Smooth muscle cell (in vitro differentiated cells): ENCODE measurements at regions not wholly inside any gene's neighbourhood (a gene's known extent, or its start where the extent isn't known, plus 50 kb on each side); places are given as distances from the start of the nearest gene placed in this dataset.

Experiments
- DNase-seq: peaks from one replicate; lab custom pipeline; 2025; ENCODE audit not compliant: unreplicated experiment; lab: John Stamatoyannopoulos, UW
- H2AFZ ChIP-seq: fragments of 200-600 bp; sonication (generic); 2 replicates; pipeline ENCODE4 v1.6.0; 2016; ENCODE audit warnings: antibody characterized with exemption, low read depth, mild to moderate bottlenecking
- H3F3A ChIP-seq: fragments of 200-600 bp; sonication (generic); 2 replicates; pipeline ENCODE4 v1.6.0; 2017; ENCODE audit warnings: antibody characterized with exemption, low read depth
- H3K27ac ChIP-seq: fragments of 200-600 bp; sonication (generic); 2 replicates; pipeline ENCODE4 v1.5.1; 2016; ENCODE audit warnings: low read depth, mild to moderate bottlenecking
- H3K27me3 ChIP-seq: fragments of 200-600 bp; sonication (generic); 2 replicates; pipeline ENCODE4 v1.6.1; 2016; ENCODE audit warnings: low read depth, mild to moderate bottlenecking
- H3K36me3 ChIP-seq: fragments of 200-600 bp; sonication (generic); 2 replicates; pipeline ENCODE4 v1.5.1; 2016; ENCODE audit warnings: low read depth
- H3K4me1 ChIP-seq: fragments of 200-600 bp; sonication (generic); 2 replicates; pipeline ENCODE4 v1.5.1; 2016; ENCODE audit warnings: low read depth
- H3K4me2 ChIP-seq: fragments of 200-600 bp; sonication (generic); 2 replicates; pipeline ENCODE4 v1.6.0; 2016; ENCODE audit warnings: mild to moderate bottlenecking
- H3K4me3 ChIP-seq: fragments of 200-600 bp; sonication (generic); 2 replicates; pipeline ENCODE4 v1.5.1; 2016; ENCODE audit warnings: mild to moderate bottlenecking
- H3K79me2 ChIP-seq: fragments of 200-600 bp; sonication (generic); 2 replicates; pipeline ENCODE4 v1.6.0; 2016; ENCODE audit warnings: low read depth, mild to moderate bottlenecking
- H3K9ac ChIP-seq: fragments of 200-600 bp; sonication (generic); 2 replicates; pipeline ENCODE4 v1.6.0; 2016; ENCODE audit warnings: low read depth
- H3K9me3 ChIP-seq: fragments of 200-600 bp; sonication (generic); replicated peaks from 2 replicates; pipeline ENCODE4 v1.5.1; 2016; ENCODE audit warnings: low read depth
- H4K20me1 ChIP-seq: fragments of 200-600 bp; sonication (generic); 2 replicates; pipeline ENCODE4 v1.6.0; 2016; ENCODE audit warnings: low read depth
- CTCF ChIP-seq: fragments of 200-600 bp; sonication (generic); IDR thresholded peaks from 2 replicates; pipeline ENCODE4 v1.5.1; 2017; ENCODE audit warnings: borderline replicate concordance, mild to moderate bottlenecking, antibody characterized with exemption; ENCODE audit not compliant: insufficient read depth, poor library complexity, severe bottlenecking
- WGBS: methylation state at CpG from one replicate; pipeline ENCODE4 v1.1.7; 2016; ENCODE audit warnings: low lambda C conversion rate; 5-methylcytosine and 5-hydroxymethylcytosine counted together

DNA sequence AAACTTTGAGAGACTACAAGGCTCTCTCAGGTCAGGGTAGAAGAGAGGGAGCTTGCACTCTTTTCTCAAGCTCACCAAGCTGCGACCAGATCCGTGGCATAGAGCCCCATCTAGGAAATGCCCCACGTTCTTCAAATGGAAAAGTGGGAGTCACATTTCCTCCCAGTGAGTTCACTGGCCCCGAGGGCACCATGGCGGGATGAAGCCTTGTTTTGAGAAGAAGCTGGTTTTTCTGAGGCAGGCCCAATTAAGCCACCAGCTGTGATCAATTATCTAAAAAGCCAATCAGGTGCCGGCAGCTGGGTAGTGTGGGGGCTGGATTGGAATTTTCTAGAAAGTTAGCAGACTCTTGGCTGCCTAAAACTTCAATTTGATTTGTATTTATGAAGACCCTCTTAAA, 101.4 kb downstream of the ZNF365 start:
- H3K27ac ChIP-seq, result no peak overlapping the region
- no peak overlapping the region for H3K4me3 ChIP-seq
- H2AFZ ChIP-seq, result no peak overlapping the region
- no peaks in the 10 kb centered on the region for H3K4me1 ChIP-seq
- no peaks in the 10 kb centered on the region for H3F3A ChIP-seq
- H3K4me2 ChIP-seq, result no peak overlapping the region
- H3K79me2 ChIP-seq, result no peaks in the 10 kb centered on the region
- no peaks in the 10 kb centered on the region for H3K27me3 ChIP-seq
- no peaks in the 10 kb centered on the region for H4K20me1 ChIP-seq
- WGBS, result 74% methylated on average over 6 of the region's 6 CpGs
- H3K9ac ChIP-seq, result no peak overlapping the region
- H3K36me3 ChIP-seq, result no peaks in the 10 kb centered on the region
- H3K9me3 ChIP-seq, result no peaks in the 10 kb centered on the region
- DNase-seq, result no peak
- TF ChIP-seq CTCF, result no peak

- Histone ChIP-seq H3K79me2 (no peaks in the 10 kb centered on the region), H3K4me1 (no peaks in the 10 kb centered on the region), H3K4me3 (no peak overlapping the region), H3K36me3 (no peaks in the 10 kb centered on the region), H3K27me3 (no peaks in the 10 kb centered on the region), H3K4me2 (no peak overlapping the region), H2AFZ (peak overlapping the region; percentile 32), H4K20me1 (no peaks in the 10 kb centered on the region), H3K27ac (no peak overlapping the region), H3K9me3 (no peaks in the 10 kb centered on the region), H3K9ac (no peak overlapping the region), H3F3A (no peaks in the 10 kb centered on the region)
- no peak for DNase-seq
- 96% methylated on average over 4 of the region's 4 CpGs for WGBS
- TF ChIP-seq CTCF, result no peak
Measured at GRCh38 chr10:62479523-62479922, 105.4 kb downstream of the ZNF365 start.

- H3K79me2 ChIP-seq, result no peaks in the 10 kb centered on the region
- DNase-seq, result no peak
- no peak overlapping the region for H2AFZ ChIP-seq
- H3K9me3 ChIP-seq, result no peaks in the 10 kb centered on the region
- no peak for TF ChIP-seq CTCF
- no peak overlapping the region for H3K4me2 ChIP-seq
- H3K27me3 ChIP-seq, result no peaks in the 10 kb centered on the region
- H4K20me1 ChIP-seq, result no peaks in the 10 kb centered on the region
- no peak overlapping the region for H3K27ac ChIP-seq
- no peak overlapping the region for H3K4me3 ChIP-seq
- H3K4me1 ChIP-seq, result no peaks in the 10 kb centered on the region
- H3F3A ChIP-seq, result no peaks in the 10 kb centered on the region
- no peak overlapping the region for H3K9ac ChIP-seq
- H3K36me3 ChIP-seq, result no peaks in the 10 kb centered on the region
- 50% methylated on average over 1 of the region's 1 CpG for whole genome bisulfite sequencing
Measured at GRCh38 chr10:62480196-62480595, 106.0 kb downstream of the ZNF365 start.

- H3F3A ChIP-seq, result no peaks in the 10 kb centered on the region
- no peaks in the 10 kb centered on the region for H3K36me3 ChIP-seq
- H4K20me1 ChIP-seq, result no peaks in the 10 kb centered on the region
- no peak for DNase-seq
- no peak overlapping the region for H3K9ac ChIP-seq
- no peaks in the 10 kb centered on the region for H3K9me3 ChIP-seq
- no peak overlapping the region for H3K27ac ChIP-seq
- no peaks in the 10 kb centered on the region for H3K27me3 ChIP-seq
- no peak overlapping the region for H2AFZ ChIP-seq
- no peak for TF ChIP-seq CTCF
- H3K4me2 ChIP-seq, result no peak overlapping the region
- no peak overlapping the region for H3K4me3 ChIP-seq
- H3K4me1 ChIP-seq, result no peaks in the 10 kb centered on the region
- 76% methylated on average over 1 of the region's 1 CpG for WGBS
- H3K79me2 ChIP-seq, result no peaks in the 10 kb centered on the region
Measured at GRCh38 chr10:62482581-62482980, 108.4 kb downstream of the ZNF365 start.
